Sciatic nerve (tissue), 2 donors: ENCODE measurements at regions not wholly inside any gene's neighbourhood (a gene's known extent, or its start where the extent isn't known, plus 50 kb on each side); places are given as distances from the start of the nearest gene placed in this dataset.

Experiments used
- ATAC-seq: fragments of 200-7000 bp; cut with Tn5 transposase; one replicate; pipeline ENCODE4 v1.9.1; 2020; ENCODE audit warnings: mild to moderate bottlenecking, moderate library complexity
- DNase-seq: peaks from one replicate; pipeline ENCODE4 v3.0.0-alpha.2; 2020; ENCODE audit warnings: low spot score
- intact Hi-C: fragments of 100-400 bp; cut with DNase I; formaldehyde crosslinking; loops from one replicate; pipeline ENCODE4 v1.14.2; 2022
- donor health status: DM: no; HTN: no; CAD: no.
- donor health status: DM: no; HTN: no; CAD: no.

GRCh38 chr6:16002332-16003196 is 126.3 kb upstream of the MYLIP start:
- DNase-seq = no peak
- ATAC-seq = no peak
- intact Hi-C loops = no loop called here

- DNase-seq (no peak), ATAC-seq (no peak)
Observed at GRCh38 chr6:16001158-16001557, 127.7 kb upstream of the MYLIP start.

GRCh38 chr6:15999201-15999600 is 129.7 kb upstream of the MYLIP start:
- ATAC-seq = no peak
- no peak for DNase-seq
- intact Hi-C loops = no loop called here

More at GRCh38 chr6:16001158-16001557, 127.7 kb upstream of the MYLIP start:
- intact Hi-C loops = no loop called here

GRCh38 chr6:15997586-15998388 is 131.1 kb upstream of the MYLIP start:
- intact Hi-C loops = no loop called here
- ATAC-seq (no peak), DNase-seq (no peak)

- ATAC-seq (no peak), DNase-seq (no peak)
- intact Hi-C loops = no loop called here
Observed at GRCh38 chr6:15996030-15996429, 132.9 kb upstream of the MYLIP start.

GRCh38 chr6:15995493-15995892 is 133.4 kb upstream of the MYLIP start:
- no peak for ATAC-seq
- DNase-seq = no peak
- intact Hi-C loops = no loop called here

GRCh38 chr6:15994814-15995459 is 133.9 kb upstream of the MYLIP start:
- DNase-seq (no peak), ATAC-seq (no peak)
- intact Hi-C loops = no loop called here

GRCh38 chr6:15993716-15994228 is 135.1 kb upstream of the MYLIP start:
- DNase-seq (no peak), ATAC-seq (no peak)
- intact Hi-C loops = no loop called here

GRCh38 chr6:15990179-15990578 is 138.7 kb upstream of the MYLIP start:
- DNase-seq (no peak), ATAC-seq (peak; percentile 30)
- intact Hi-C loops = no loop called here

GRCh38 chr6:15989397-15989796 is 139.5 kb upstream of the MYLIP start:
- ATAC-seq (no peak), DNase-seq (no peak)
- intact Hi-C loops = no loop called here

- intact Hi-C loops = no loop called here
- DNase-seq = no peak
- ATAC-seq = no peak
Observed at GRCh38 chr6:15987569-15987968, 141.3 kb upstream of the MYLIP start.

- intact Hi-C loops = no loop called here
- ATAC-seq (no peak), DNase-seq (no peak)
Observed at GRCh38 chr6:15986027-15986629, 142.8 kb upstream of the MYLIP start.

GRCh38 chr6:15985379-15985959 is 143.4 kb upstream of the MYLIP start:
- ATAC-seq = no peak
- no peak for DNase-seq
- intact Hi-C loops = no loop called here

GRCh38 chr6:15981956-15982355 is 146.9 kb upstream of the MYLIP start:
- DNase-seq (no peak), ATAC-seq (no peak)
- intact Hi-C loops = no loop called here

- ATAC-seq (no peak), DNase-seq (no peak)
- intact Hi-C loops = no loop called here
Observed at GRCh38 chr6:15980801-15981200, 148.1 kb upstream of the MYLIP start.

- intact Hi-C loops = no loop called here
- no peak for ATAC-seq
- DNase-seq = no peak
Observed at GRCh38 chr6:15978426-15978825, 150.5 kb upstream of the MYLIP start.

GRCh38 chr6:15977050-15977449 is 151.8 kb upstream of the MYLIP start:
- ATAC-seq (no peak), DNase-seq (no peak)
- intact Hi-C loops = no loop called here

- intact Hi-C loops = no loop called here
- ATAC-seq = no peak
- DNase-seq = no peak
Observed at GRCh38 chr6:15974817-15975216, 154.1 kb upstream of the MYLIP start.

- no peak for ATAC-seq
- intact Hi-C loops = no loop called here
- no peak for DNase-seq
Observed at GRCh38 chr6:15970517-15970916, 158.4 kb upstream of the MYLIP start.
